ENCODE measurements at regions not wholly inside any gene's neighbourhood (a gene's known extent, or its start where the extent isn't known, plus 50 kb on each side); places are given as distances from the start of the nearest gene placed in this dataset.

GRCh38 chr2:185393091-185393490 lies 345.5 kb upstream of the FSIP2 start:
- Histone ChIP-seq H3K4me3 (ENCODE audit: low read depth in 2 of 2, low read length in 2 of 2) (no peak overlapping the region), H3K36me3 (ENCODE audit: control insufficient read depth, insufficient read depth, low read length) (no peaks in the 10 kb centered on the region), H3K27me3 (ENCODE audit: control insufficient read depth, insufficient read depth, low read length) (no peaks in the 10 kb centered on the region), H3K27ac (ENCODE audit: low read length) (no peak overlapping the region), H3K9me3 (ENCODE audit: control insufficient read depth, insufficient read depth, low read depth, low read length) (0 out of 2 replicates have a peak, but pooled peaks cover 3% of the 10 kb centered on the region), H3K4me1 (ENCODE audit: control insufficient read depth, insufficient read depth, low read length) (no peaks in the 10 kb centered on the region)
- in situ Hi-C loops (cut with HindIII; ENCODE audit: low pct_unique_long_range_greater_than_20kb, low sequenced_read_pairs) (no loop called here), intact Hi-C loops (cut with micrococcal nuclease; ENCODE audit: unreplicated experiment) (no loop called here)
- no peak for TF ChIP-seq CTCF (IDR thresholded peaks at IDR 0.05)
- no peak for TF ChIP-seq SIN3A (IDR thresholded peaks at IDR 0.05; ENCODE audit: borderline replicate concordance, insufficient read depth, low read depth, low read length)
- TF ChIP-seq TCF7L2 (IDR thresholded peaks at IDR 0.05; ENCODE audit: low read depth, low read length), result no peak
- no peak for TF ChIP-seq POLR2AphosphoS5 (IDR thresholded peaks at IDR 0.05; ENCODE audit: low read depth, low read length)
- no peak for TF ChIP-seq REST (IDR thresholded peaks at IDR 0.05; ENCODE audit: insufficient read depth in 1 of 2, low read depth in 2 of 2, low read length in 1 of 2)
- ChIA-PET POLR2A (no interaction called here), CTCF (no interaction called here)
- BruUV-seq (replicated peaks), result no TSS peak
- no peak for ATAC-seq
- no peak for DNase-seq (ENCODE audit: low read depth, low spot score)

- no peak for TF ChIP-seq TCF7L2 (IDR thresholded peaks at IDR 0.05; ENCODE audit: low read depth, low read length)
- TF ChIP-seq SIN3A (IDR thresholded peaks at IDR 0.05; ENCODE audit: borderline replicate concordance, insufficient read depth, low read depth, low read length), result no peak
- TF ChIP-seq POLR2AphosphoS5 (IDR thresholded peaks at IDR 0.05; ENCODE audit: low read depth, low read length), result no peak
- TF ChIP-seq CTCF (IDR thresholded peaks at IDR 0.05), result no peak
- no peak for TF ChIP-seq REST (IDR thresholded peaks at IDR 0.05; ENCODE audit: insufficient read depth in 1 of 2, low read depth in 2 of 2, low read length in 1 of 2)
- ATAC-seq, result no peak
- POLR2A ChIA-PET, result no interaction called here
- BruUV-seq (replicated peaks), result no TSS peak
- Histone ChIP-seq H3K4me1 (ENCODE audit: control insufficient read depth, insufficient read depth, low read length) (no peaks in the 10 kb centered on the region), H3K27me3 (ENCODE audit: control insufficient read depth, insufficient read depth, low read length) (no peaks in the 10 kb centered on the region), H3K4me3 (ENCODE audit: low read depth in 2 of 2, low read length in 2 of 2) (no peak overlapping the region), H3K9me3 (ENCODE audit: control insufficient read depth, insufficient read depth, low read depth, low read length) (no peaks in the 10 kb centered on the region; the same call in 1 of the 2 replicates), H3K36me3 (ENCODE audit: control insufficient read depth, insufficient read depth, low read length) (no peaks in the 10 kb centered on the region), H3K27ac (ENCODE audit: low read length) (no peak overlapping the region)
- DNase-seq (ENCODE audit: low read depth, low spot score), result no peak
- in situ Hi-C loops (cut with HindIII; ENCODE audit: low pct_unique_long_range_greater_than_20kb, low sequenced_read_pairs), result no loop called here
- intact Hi-C loops (cut with micrococcal nuclease; ENCODE audit: unreplicated experiment), result no loop called here
- CTCF ChIA-PET, result no interaction called here
These were observed 336.1 kb upstream of the FSIP2 start for GRCh38 chr2:185402474-185402873.

Measured in Panc1 (cell line).